Renal cortex interstitium (tissue), 11 donors: ENCODE measurements at regions not wholly inside any gene's neighbourhood (a gene's known extent, or its start where the extent isn't known, plus 50 kb on each side); places are given as distances from the start of the nearest gene placed in this dataset.
"Not testable (repeated sequence)": the region's sequence is repeated elsewhere in the genome, so short reads cannot be mapped to it uniquely, and the experiment has no call there.

Experiments
- DNase-seq, 11 donors: peaks; one replicate each; pipeline ENCODE4 v3.0.0-alpha.2; 2013; ENCODE audit warnings: low read depth in 9 of 11, low spot score in 4 of 11; ENCODE audit errors: extremely low read depth in 1 of 11

DNA sequence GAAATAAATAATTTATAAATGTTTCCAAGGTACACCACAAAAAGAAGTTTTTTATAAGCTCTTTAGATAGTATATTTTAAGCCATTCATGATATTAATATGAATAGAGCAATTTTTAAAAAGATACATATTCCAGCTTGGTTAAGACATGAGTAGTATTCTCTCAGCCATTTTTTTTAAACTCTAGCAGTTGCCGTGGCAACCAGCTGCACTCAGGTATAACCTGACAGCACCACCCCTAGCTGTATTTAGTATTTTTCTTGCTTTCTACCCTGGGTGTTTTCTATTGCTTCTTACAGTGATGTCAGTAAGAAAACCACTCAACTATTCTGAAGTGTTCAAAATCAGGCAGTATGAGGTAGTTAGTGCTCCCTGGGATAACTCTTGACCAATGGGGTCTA lies 496.3 kb upstream of the CNTN3 start:
- no peak for DNase-seq

GRCh38 chr3:75115695-75116094 lies 501.2 kb upstream of the CNTN3 start:
- no peak for DNase-seq

DNA sequence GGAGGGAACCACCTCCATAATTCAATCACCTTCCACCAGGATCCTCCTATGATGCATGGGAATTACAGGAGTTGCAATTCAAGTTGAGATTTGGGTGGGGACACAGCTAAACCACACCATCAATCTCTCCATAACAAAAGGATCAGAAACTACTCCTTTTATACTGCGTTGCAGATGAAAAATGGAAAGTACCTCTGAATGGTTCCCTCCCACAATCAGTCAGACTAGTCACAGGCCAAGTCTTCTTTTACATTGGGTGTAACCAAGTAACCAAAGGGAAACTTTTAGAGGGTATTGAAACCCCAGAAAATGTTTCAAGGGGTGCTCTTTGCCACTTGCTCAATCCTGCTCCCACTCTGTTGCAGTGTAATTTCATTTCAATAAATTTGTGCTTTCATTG lies 504.3 kb upstream of the CNTN3 start:
- no peak for DNase-seq

- DNase-seq = no peak
Observed at GRCh38 chr3:75126556-75126955, 512.1 kb upstream of the CNTN3 start.

GRCh38 chr3:75129101-75129500 lies 514.6 kb upstream of the CNTN3 start:
- no peak for DNase-seq

- no peak for DNase-seq
Observed at GRCh38 chr3:75136100-75136897, 521.8 kb upstream of the CNTN3 start.

- no peak for DNase-seq
Observed at GRCh38 chr3:75138345-75138744, 523.9 kb upstream of the CNTN3 start.

DNA sequence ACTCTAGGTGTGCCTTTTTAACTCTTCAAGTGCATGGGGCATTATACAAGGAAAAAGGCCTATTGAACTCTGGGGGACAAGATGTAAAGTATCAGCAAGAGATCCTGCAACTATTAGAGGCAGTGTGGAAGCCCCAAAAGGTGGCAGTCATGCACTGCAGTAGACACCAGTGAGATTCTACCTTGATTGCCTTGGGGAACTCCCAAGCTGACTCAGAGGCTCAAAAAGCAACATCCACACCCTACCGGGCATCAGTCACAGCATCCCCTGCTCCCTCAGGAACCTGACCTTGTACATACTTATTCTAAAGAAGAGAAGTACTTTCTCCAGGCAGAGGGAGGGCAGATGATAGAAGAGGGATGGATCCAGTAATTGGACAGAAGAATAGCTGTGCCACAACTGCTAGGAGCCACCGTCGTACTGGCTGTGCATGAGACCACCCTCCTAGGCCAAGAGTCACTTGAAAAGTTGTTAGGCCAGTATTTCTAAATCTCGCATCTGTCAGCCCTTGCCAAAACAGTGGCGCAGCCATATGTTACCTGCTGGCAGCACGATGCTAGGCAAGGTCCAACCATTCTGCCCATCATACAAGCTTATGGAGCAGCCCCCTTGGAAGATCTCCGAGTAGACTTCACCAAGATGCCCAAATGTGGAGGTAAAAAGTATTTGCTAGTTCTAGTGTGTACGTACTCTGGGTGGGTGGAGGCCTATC lies 523.1 kb upstream of the FRG2C start:
- no peak for DNase-seq

- DNase-seq = no peak
Observed at GRCh38 chr3:75144406-75144805, 519.7 kb upstream of the FRG2C start.

DNA sequence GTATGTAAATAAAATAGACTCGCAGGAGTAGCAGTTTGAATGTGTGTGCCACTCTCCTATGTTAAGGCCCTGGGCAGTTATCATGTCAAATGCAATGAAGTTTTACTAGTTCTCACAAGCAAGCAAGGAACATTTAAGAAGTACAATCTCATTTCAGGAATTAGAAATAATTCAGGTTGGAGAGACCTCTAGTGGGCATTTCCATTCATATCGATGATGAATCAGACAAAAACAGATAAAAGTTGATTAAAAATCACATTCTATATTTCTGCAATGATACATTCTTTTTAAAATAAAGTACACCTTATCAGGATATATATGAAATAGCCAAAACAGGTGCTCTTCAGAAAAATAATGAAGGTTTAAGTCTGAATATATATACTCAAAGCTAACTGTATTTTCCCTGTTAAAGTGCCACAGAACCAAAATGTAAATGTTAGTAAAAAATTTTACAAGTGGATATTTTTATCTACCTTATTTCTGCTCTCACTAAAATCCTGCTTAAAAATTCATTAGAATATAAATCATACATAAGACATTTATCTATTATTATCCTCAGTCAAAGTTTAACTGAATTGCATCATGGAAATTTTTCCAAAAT lies 492.4 kb upstream of the FRG2C start:
- DNase-seq = peak in 3 of 11 donors; percentile 3 to 12 (median 4)

- no peak for DNase-seq
Observed at GRCh38 chr3:75176937-75177336, 487.2 kb upstream of the FRG2C start.

GRCh38 chr3:75180235-75180944 lies 483.7 kb upstream of the FRG2C start:
- no peak for DNase-seq

GRCh38 chr3:75180945-75181298 lies 483.2 kb upstream of the FRG2C start:
- DNase-seq = no peak

- no peak for DNase-seq
Observed at GRCh38 chr3:75188962-75189361, 475.2 kb upstream of the FRG2C start.

DNA sequence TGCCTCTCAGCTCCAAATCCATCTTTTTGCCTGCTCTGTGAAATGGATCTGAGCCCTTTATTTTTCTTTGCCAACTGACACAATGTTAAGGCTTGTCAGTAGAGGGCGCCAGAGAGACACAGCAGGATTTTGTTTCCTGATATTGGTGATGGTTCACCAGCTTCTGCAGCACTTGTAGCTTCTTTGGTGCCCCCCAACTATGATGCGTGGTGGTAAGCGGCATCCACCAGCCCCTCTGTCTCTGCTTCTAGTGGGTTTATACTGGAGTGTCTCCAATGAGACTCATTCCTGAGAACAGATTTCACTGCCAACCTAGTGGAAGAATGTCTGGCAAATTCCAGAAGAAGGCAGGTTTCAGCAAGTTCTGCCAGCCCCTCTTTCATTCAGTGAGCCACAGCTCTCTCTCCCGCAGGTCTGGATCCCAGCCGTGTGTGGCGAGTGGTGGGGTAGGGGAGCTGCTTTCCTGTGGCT lies 471.9 kb upstream of the FRG2C start:
- peak in 6 of 11 donors; percentile 2 to 31 (median 9) for DNase-seq

DNA sequence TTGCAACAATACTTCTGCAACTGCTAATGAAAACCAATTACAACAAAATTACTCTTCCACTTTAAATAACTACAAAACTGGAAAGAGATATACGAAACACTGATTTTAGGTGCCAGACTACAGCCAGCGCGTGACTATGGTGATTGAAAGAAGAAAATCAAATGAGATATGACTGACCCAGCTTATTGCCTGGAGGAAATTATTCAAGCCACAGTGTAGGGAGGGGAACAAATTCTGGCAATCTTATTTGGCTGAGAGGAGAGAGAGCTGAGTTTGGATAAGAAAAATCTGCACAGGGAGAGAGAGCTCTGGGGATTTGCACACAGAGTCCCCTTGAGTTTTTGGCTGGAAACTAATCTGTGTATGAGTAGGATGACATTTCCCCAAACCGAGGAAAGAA lies 470.3 kb upstream of the FRG2C start:
- DNase-seq = no peak

DNA sequence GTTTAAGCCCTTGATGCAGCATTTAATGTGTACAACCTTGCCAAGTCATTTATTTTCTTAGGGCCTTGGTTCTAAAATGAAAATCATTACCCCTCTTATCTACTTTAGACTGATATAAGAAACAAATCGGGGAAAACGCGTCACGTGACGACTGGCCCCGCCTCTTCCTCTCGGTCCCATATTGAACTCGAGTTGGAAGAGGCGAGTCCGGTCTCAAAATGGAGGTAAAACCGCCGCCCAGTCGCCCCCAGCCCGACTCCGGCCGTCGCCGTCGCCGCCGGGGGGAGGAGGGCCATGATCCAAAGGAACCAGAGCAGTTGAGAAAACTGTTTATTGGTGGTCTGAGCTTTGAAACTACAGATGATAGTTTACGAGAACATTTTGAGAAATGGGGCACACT lies 449.8 kb upstream of the FRG2C start:
- DNase-seq = not testable (repeated sequence)

DNA sequence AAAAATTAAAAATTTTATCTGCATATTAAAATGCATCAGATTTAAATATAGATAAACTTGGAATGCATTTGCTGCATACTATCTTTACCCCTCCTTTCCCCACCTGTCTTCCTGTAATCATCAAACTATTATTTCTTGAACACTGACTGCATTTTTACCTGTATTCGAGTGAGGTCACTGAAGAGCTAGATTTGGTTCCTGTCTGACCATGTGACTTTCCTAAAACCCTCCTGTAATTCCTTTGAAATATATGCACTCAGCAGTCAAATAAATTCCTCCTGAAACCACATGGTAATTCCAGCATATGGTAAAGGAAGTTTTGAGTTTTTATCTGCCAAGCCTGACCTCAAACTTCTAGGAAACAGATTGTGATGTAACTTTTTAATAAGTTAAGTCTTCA lies 445.6 kb upstream of the FRG2C start:
- DNase-seq = no peak

- no peak for DNase-seq
Observed at GRCh38 chr3:75220932-75221331, 443.2 kb upstream of the FRG2C start.

DNA sequence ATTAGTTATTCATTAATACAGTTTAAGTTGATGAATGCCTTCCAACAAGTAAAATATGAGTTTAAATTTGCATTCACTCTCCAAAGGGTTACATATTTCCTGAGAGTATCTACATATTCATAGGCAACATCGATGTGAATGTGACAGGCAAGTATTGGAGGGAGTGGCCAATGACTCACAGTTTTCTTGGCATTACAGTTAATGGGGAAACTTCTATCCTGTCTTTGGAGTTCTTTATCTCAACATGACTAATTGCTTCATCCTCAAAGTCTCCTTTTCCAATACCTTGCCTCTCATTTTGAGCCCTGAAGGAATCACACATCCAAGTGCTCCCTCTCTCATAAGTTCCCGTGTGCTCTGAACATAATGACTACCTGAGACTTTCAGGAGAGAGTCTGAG lies 439.7 kb upstream of the FRG2C start:
- no peak for DNase-seq
